Myocyte (in vitro differentiated cells): ENCODE measurements at regions not wholly inside any gene's neighbourhood (a gene's known extent, or its start where the extent isn't known, plus 50 kb on each side); places are given as distances from the start of the nearest gene placed in this dataset.

Experiments used
- DNase-seq: peaks from one replicate; pipeline ENCODE4 v3.0.0-alpha.2; 2012; ENCODE audit warnings: low read depth

DNA sequence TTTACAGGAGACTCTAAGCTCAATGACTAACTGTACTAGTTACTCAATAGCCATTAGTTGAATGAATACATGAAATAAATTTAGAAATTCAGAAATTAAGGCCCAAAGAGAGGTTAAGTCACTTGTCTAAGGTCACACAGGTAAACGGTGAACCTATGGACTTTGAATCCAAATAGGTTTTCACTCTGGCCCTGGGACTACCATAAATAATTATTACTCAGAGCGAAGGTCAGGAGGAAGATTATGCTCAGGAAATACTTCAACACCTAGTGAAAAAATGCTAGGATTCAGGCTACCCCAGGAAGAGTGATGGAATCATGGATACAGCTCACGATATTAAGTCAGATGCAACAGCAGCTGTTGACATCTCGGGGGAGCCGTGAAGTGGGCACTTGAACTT, 417.4 kb downstream of the GABRG2 start:
- no peak for DNase-seq

DNA sequence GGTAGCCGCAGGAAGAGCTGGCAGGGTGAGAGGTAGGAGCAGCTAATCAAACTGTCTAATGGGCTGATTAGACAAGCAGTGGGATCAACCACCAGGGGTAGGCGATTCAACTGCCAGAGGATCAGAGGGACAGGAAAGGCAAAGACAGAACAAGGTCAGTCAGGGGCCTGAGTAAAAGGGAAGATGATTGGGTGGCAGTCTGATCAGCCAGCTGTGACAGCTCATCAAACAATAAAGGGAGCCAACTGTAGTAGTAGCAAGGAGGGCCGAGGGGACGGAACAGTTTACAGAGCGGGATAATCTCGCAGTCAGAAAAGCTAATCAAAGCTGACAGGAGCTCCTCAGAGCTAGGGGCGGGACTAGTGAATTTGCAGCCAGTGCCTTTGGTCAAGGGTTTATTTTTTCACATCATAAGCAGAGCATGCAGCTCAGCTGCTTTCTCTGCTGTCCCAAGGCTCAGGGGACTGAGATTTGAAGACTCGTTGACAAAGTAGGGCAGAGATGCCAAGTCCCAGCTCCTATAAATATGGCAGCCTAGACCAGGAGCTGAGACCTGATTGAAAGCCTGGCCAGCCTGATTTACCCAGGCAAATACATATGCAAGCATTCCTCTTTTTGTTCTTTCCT, 418.2 kb downstream of the GABRG2 start:
- peak; percentile 16 for DNase-seq

DNA sequence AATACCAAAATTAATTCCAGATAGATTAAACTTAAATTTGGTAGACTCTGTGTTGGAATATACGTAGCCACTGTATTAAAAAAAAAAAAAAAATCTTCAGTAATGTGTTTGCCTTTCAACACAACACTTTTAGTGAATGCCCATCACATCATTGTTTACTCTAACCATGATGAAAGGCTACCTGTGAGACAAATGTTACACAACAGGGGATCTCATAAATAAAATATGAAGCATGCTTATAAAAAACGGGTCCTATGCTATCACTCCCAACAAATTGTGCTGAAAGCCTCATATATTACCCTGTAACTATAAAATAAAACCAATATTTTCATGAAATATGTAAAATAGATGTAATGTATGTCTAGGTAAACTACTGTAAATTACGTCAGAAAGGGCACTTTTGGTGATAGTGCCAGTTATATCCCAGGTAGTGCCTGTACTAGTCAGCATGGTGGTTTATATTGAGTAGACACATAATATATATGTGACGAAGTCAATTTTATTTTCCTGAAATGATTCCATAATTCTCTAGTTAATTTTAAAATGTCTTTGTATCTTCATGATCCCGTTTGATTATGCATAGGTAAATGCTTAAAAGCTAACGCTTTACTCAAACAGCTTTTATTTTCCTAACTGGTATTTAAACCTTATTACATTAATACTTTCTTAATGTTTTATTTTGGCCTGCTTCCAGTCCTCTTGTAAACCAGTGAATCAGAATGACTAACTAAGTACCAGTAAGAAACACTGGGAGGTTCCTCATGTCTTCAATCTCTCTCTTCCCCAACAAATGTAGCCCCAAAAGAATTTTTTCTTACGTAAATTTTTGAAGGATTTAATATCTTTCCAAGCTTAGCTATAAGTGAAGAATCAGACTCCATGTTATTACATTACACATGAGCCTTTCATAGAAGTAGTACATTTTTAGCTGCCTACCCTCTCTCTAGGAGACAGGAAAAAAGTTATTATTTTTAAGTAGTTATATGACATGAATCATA, 420.3 kb downstream of the GABRG2 start:
- peak; percentile 13 for DNase-seq

DNA sequence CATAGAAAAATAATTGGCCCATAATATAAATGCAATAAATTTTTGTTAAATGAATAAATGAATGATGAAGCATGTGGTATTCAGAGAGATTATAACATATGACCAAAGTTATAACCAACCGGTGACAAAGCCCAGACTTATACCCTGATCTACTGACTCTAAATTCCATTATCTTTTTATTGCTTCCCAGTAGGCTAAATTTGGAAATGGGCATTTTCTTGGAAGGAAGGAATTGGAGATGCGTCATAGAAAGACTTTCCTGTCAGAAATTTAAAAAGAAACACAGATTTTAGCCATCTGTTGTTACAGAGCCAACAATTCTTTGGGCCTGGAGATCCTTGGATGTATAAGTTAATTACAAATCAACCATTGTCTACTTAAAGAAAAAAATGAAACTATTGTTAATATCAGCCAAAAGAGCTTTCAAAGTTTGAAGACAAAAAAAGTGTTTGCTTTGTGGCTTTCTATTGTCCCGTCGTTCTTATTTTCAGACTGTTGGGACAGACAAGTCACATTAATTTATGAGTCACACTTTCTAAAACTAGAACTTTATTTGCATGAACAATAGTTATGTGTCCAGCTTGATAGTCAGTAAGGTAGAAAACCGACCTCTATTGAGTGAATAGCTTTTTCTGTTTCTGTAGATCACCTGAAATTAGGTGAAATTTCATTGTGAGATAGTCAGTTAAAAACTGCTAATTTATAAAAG, 428.7 kb downstream of the GABRG2 start:
- peak; percentile 14 for DNase-seq

DNA sequence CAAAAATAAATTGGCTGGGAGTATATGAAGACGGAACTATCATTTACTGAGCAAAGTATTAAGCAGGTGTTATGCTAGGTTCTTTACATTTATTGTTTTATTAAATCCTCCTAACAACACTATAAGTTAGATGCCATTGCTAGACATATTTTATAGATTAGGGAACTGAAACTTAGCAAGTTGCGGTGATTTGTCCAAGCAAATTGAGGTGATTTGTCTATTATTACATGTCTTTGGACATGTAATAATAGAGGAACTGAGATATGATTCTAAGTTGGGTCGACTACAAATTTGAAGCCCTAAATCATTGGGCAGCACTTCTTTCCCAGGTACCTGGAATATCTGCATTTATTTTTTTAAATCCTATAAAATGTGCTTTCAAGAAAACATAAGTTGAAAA, 429.9 kb downstream of the GABRG2 start:
- DNase-seq = no peak

DNA sequence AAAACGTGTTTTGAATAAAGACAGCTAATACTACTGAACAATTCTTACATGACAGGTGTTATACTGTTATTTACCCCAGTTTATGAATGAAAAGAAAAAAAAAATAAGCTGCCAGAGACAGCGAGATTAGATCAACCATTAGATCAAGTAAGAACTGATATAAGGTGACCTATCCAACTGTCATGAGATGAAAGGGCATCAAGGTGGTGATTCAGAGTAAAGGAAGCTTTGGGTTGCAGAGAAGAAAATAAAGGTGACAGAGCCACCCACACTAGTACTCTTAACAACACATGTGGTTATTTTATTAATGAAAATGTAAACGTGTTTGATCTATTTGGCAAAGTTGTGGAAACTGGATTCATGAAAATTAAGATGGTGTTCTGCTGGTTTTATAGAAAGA, 435.2 kb downstream of the GABRG2 start:
- DNase-seq = no peak

DNA sequence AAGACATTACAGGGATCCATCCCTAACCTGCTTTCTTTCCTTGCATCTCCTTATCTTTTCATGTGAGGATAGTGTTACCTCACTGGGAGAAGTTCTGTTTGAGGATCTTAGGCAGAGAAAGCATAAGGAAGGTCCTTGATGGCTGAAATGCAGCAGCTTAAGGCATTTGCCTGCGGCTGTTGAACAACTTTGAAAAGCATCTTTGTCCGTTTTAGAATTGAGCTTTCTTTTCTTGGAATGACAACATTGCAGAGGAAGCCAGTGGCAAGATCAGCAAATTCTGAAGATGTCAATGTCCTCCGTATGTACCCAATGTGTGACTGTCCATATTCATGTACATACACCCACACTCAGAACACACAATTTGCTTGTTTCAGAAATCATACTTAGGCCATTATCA, 436.2 kb downstream of the GABRG2 start:
- DNase-seq = no peak

DNA sequence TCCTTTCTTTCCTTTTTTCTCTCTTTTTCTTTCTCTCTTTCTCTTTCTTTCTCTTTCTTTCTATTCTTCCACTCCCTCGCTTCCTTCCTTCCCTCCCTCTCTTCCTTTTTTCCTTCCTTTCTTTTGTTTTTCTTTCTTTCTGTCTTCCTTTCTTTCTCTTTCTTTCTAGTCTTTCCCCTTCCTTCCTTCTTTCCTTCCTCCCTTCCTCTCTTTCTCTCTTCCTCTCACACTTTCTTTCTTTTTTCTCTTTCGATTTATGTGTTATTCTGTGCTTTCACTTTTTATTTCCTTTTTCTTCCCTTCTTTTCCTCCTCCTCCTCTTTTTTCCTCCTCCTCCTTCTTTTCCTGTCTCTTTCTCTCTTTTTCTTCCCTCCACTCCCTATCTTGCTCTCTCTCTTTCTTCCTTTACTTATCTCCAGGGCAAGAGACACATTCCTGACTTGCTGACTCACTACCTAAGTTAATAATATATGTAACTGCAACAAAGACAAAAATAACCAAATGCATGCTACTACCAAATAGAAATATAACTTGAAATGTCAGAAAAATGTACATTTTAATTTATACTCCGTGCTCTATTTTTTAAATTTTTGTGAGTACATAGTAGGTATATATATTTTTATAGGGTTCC, 445.5 kb downstream of the GABRG2 start:
- DNase-seq = peak; percentile 6

DNA sequence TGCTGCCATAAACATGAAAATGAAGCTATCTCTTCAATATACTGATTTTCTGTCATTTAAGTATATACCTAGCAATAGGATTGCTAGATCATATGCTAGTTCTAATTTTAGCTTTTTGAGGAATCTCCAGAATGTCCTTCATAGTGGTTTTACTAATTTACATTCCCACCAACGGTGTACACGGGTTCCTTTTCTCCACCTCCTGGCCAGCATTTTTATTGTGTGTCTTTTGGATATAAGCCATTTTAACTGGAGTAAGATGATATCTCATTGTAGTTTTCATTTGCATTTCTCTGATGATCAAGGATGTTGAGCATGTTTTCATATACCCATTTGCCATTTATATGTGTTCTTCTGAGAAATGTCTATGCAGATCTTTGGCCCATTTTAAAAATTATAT, 446.5 kb downstream of the GABRG2 start:
- DNase-seq = no peak

DNA sequence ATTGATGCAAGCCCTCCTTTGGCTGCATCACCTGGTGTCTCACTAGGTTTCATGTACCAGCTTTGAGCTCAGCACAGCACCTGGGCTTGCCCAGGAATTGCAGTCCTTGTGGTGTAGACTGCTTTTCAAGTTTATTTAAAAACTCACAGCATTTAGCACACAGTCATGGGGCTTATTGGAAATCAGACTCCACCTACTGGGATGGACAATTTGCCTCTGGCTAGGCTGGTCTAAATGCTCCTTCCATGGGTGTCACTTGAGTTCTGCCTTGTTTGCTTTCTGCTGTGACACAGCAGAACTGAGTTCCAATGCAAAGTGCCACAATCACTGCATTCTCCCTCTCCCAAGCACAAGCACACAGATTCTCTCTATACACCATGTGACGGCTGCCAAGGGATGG, 453.3 kb downstream of the GABRG2 start:
- DNase-seq = no peak

DNA sequence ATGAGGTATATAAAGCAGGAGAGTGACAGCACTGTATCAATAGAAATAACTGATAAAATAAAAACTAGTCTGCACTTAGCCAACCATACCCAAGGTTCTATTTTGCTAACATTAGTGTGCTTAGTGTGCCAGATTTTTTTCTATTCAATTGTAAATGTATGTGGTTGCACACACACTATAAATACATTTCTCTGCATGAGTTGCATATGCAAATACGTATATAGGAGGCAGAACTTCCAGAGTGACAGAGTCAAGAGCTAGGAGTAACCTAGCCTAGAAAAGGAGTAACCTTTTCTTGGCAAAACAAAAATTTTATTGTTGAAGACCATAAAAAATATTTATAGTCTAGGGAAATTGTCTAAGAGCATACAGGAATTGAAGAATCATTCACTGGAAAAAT, 461.6 kb downstream of the GABRG2 start:
- DNase-seq = no peak

DNA sequence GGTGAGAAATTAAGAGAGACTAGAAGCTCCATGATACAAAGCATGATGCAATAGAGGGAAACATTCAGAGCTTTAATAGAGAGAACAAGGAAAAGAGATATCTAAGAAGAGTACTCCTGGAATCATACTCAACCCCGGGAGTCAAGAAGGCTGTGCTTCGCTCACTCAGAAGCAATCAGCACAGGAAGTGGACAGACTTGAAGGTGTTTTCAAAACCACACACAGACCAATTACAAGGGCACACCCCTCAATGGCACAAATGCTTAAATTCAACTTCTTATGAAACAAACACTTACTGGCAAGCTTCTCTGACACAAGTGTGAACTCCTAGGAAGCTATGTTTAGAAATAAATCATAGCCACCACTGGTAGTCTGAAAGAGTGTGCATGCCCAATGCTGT, 462.3 kb downstream of the GABRG2 start:
- DNase-seq = no peak

DNA sequence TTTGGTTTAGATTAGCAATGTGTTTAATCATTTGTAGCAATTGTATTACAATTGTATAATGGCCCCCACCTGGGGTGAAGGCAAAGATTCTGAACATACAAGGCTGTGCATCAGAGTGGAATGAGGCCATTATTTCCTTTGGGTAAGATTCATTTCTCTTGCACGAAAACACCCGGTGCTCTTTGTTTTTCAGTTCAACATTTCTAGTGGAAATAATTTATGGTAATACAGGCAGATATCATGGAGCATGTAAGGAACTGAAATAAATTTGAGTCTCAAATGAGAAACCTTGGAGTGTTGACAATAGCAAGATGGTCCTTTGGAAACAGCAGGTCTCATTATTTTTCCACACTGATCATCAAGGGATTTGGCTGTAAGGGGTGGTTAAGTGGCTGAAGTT, 475.9 kb downstream of the GABRG2 start:
- no peak for DNase-seq

DNA sequence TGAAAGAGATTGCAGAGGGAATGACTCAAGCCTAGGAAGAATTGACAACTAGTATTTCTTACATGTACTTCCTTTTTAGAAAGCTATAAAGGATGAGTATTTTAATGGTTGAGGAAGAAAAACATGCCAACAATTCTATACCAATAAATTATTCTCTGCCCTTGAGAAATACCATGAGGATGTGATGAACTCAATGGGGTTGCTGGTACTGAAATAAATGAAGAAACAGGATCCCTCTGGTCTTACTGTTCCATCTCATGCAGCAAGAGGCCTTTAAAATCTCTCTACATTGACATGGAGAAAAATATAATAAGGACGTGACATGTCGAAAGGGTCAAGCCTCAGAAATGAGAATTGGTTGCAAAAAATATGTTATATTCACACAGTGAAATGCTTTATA, 477.3 kb downstream of the GABRG2 start:
- no peak for DNase-seq

DNA sequence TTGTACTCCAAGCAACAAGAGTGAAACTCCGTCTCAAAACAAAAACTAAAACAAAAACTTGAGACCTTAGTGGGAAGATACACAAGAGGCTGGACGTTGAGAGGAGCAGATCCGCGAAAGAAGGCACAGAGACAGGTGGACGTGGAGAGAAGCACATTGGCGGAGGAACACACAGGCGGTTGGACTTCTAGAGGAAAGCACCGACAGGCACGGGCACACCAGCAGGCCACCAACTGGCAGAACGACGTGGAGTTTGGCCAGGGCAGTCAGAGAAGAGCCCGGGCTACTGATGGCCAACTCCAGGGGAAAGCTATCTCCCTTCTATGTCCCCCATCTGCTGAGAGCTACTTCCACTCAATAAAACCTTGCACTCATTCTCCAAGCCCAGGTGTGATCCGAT, 482.7 kb downstream of the GABRG2 start:
- no peak for DNase-seq

DNA sequence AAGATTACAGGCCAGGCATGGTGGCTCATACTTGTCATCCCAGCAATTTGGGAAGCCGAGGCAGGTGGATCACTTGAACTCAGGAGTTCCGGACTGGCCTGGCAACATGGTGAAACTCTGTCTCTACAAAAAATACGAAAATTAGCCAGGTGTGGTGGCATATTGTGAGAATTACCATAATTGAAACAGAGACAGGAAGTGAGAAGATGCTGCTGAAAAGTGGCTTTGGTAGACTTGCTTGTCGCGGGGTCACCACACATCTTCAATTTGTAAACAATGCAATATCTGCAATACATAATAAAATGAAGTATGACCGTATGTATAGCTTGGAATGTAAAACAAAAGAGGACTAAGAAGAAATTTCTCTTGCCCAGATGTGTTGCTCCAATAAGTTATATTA, 490.5 kb downstream of the GABRG2 start:
- DNase-seq = no peak

DNA sequence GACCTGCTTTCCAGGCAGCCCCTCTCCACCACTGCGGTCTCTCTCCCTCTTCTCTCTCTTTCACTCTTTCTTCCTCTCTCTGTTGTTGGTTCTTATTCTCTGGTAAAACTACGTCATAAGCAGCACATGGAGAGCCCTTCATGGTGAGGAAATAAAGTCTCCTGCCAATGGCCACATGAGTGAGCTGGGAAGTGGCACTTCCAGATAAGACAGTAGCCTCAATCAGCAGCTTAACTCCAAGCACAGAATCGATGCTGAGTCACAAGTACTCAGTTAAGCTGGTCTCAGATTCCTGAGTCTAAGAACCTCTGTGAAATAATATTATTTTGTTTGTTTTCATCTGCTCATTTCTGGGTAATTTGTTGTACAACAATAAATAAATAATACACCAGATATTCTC, 500.1 kb downstream of the GABRG2 start:
- DNase-seq = no peak

DNA sequence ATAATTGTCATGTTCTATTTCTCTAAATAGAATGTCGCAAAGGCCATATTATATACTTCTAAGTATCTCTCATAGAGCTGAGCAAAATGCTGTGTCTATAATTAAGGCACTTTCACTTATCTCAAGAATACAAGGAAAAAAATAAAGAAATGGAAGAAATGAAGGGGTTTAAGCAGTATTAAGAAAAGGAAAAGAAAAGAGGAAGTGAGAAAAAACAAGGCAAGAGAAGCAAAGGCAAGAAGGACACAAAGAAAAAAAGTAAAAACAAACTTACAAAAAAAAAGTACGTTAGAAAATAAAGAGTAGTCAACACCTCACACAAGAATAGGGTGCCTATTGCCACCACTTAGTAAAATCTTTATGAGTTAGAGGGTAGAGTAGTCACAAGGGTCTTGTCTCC, 506.2 kb downstream of the GABRG2 start:
- no peak for DNase-seq

DNA sequence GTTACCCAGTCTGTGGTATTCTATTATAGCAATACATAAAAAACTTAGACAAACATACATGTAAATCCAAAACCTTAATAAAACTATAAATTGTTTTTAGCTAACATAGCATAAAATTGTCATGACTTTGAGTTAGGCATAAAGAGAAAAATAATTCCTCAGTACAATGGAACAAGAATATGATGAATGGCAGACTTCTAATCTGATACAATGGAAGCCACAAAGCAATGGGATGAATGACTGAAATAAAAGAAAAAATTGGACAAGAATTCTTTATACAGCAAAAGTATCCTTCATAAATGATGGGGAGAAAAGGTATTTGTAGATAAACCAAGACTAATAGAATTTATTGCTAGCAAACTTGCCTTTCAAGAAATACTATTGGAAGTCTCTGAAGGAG, 524.2 kb downstream of the GABRG2 start:
- DNase-seq = no peak

DNA sequence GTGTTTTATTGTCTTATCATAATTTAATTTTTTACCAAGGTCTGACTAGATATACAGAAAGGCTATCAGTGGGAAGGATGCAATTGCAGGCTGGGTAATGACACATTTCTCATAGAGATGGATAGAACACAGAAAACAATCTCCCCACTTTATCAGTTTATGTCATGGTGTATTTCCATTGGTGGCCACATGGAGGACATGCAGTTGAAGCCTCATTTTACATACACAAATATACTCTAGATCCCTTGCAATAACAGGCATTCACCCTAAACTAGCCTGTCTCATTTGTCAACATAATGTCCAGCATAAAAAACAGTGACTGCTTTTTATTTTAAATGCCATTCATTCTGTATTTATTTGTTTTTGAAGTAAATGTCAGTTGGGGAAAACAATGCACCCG, 526.3 kb downstream of the GABRG2 start:
- no peak for DNase-seq

DNA sequence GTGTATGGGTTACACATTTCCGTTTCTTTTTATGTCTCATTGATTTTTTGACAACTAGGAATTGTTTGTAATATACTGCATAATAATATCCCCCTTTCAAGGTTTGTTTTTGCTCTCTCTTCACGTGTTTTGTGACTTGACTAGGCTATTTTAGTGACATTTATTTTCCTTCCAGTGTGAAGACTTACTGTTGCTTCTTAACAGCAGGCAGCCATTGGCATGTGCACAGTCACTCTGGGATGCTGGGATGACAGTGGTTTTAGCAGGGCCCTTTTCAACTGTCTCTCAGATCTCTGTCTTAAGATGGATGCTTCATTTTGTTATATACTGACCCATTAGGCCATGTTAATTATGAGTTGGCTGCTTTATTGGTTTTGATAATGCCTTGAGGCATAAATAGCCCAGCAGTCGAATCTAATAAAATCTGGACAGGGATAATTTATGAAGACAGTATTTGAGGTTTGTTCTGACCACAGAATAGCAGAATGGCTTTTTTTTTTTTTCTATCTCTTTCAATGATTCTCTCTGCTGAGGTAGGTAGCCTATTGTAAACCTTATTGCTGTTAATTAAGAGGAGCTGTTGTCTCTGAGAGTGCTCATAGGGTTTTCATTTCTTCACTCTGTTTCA, 536.0 kb downstream of the GABRG2 start:
- DNase-seq = no peak
